Stimulated activated CD8-positive, alpha-beta memory T cell treated with anti-CD3 and anti-CD28 coated beads, Interleukin-7, amount 100 ng/mL, for 48 hours (primary cell): ENCODE measurements at regions not wholly inside any gene's neighbourhood (a gene's known extent, or its start where the extent isn't known, plus 50 kb on each side); places are given as distances from the start of the nearest gene placed in this dataset.

Source experiments
- DNase-seq, 2 donors: peaks; one replicate each; pipeline ENCODE4 v3.0.0-alpha.2; 2020; ENCODE audit warnings: low read depth in 1 of 2; ENCODE audit errors: extremely low read depth in 1 of 2

- no peak for DNase-seq
Measured at GRCh38 chr16:5598793-5599192, 501.2 kb upstream of the EEF2KMT start.

- no peak for DNase-seq
Measured at GRCh38 chr16:5595849-5596248, 498.3 kb upstream of the EEF2KMT start.

GRCh38 chr16:5590416-5590815 is 492.8 kb upstream of the EEF2KMT start:
- no peak for DNase-seq

GRCh38 chr16:5589812-5590373 is 492.3 kb upstream of the EEF2KMT start:
- DNase-seq = no peak

GRCh38 chr16:5584109-5584508 is 486.5 kb upstream of the EEF2KMT start:
- no peak for DNase-seq

- no peak for DNase-seq
Measured at GRCh38 chr16:5582529-5582928, 484.9 kb upstream of the EEF2KMT start.

GRCh38 chr16:5581908-5582307 is 484.3 kb upstream of the EEF2KMT start:
- DNase-seq = no peak

- no peak for DNase-seq
Measured at GRCh38 chr16:5581428-5581827, 483.8 kb upstream of the EEF2KMT start.

- no peak for DNase-seq
Measured at GRCh38 chr16:5580772-5581171, 483.2 kb upstream of the EEF2KMT start.

GRCh38 chr16:5580296-5580695 is 482.7 kb upstream of the EEF2KMT start:
- DNase-seq = no peak

GRCh38 chr16:5578980-5579379 is 481.4 kb upstream of the EEF2KMT start:
- DNase-seq = no peak

- no peak for DNase-seq
Measured at GRCh38 chr16:5577463-5577862, 479.9 kb upstream of the EEF2KMT start.

- no peak for DNase-seq
Measured at GRCh38 chr16:5575646-5576245, 478.2 kb upstream of the EEF2KMT start.

GRCh38 chr16:5575121-5575520 is 477.5 kb upstream of the EEF2KMT start:
- DNase-seq = no peak

- no peak for DNase-seq
Measured at GRCh38 chr16:5572056-5572455, 474.5 kb upstream of the EEF2KMT start.

GRCh38 chr16:5571446-5571845 is 473.9 kb upstream of the EEF2KMT start:
- no peak for DNase-seq

- DNase-seq = no peak
Measured at GRCh38 chr16:5561800-5562199, 464.2 kb upstream of the EEF2KMT start.

GRCh38 chr16:5560084-5560483 is 462.5 kb upstream of the EEF2KMT start:
- no peak for DNase-seq

GRCh38 chr16:5557966-5558365 is 460.4 kb upstream of the EEF2KMT start:
- no peak for DNase-seq

GRCh38 chr16:5557448-5557847 is 459.9 kb upstream of the EEF2KMT start:
- no peak for DNase-seq

GRCh38 chr16:5556158-5556810 is 458.7 kb upstream of the EEF2KMT start:
- DNase-seq = no peak

- DNase-seq = no peak
Measured at GRCh38 chr16:5551909-5552308, 454.3 kb upstream of the EEF2KMT start.

GRCh38 chr16:5549802-5550201 is 452.2 kb upstream of the EEF2KMT start:
- DNase-seq = no peak
